ENCODE measurements at regions not wholly inside any gene's neighbourhood (a gene's known extent, or its start where the extent isn't known, plus 50 kb on each side); places are given as distances from the start of the nearest gene placed in this dataset.
A peak's percentile ranks its signal among the peaks of the same experiment; 100 is the strongest.

DNA sequence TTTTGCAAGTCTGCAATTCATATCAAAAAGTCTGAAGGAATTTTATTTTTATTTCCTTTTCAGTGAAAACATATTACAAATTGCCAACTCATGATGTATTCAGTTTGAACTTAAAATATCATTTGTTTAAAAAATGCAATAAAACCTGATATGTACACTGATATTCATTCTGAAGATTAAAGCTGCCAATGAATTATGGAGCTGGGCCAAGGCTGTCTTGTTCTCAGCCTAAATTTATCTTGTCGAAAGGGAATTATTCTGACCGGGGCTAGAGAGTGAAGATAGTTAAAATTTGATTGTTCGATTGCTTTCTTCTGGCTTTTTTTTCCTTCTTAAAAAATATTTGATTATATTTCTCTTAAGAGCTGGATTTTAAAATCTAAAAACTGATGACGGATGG, 54.0 kb upstream of the RBFOX1 start:
- H3K27me3 ChIP-seq (ENCODE audit: control insufficient read depth in 3 of 3, insufficient read depth in 3 of 3, low read length in 3 of 3) = no peaks in the 10 kb centered on the region
- no peak overlapping the region for H3K27ac ChIP-seq (ENCODE audit: low read depth, low read length)
- H3K9me3 ChIP-seq (ENCODE audit: control insufficient read depth in 3 of 3, low read length in 3 of 3) = peaks cover 0 to 4% (median 0%) of the 10 kb centered on the region in 3 donors
- no peaks in the 10 kb centered on the region for H3K4me1 ChIP-seq (ENCODE audit: control insufficient read depth in 3 of 3, insufficient read depth in 3 of 3, low read length in 3 of 3)
- no peak overlapping the region for H3K9ac ChIP-seq (ENCODE audit: low read depth in 1 of 3, low read length in 3 of 3)
- no peak overlapping the region for H3K4me3 ChIP-seq (ENCODE audit: low read length in 3 of 3)
- H3K36me3 ChIP-seq (ENCODE audit: control insufficient read depth in 3 of 3, insufficient read depth in 3 of 3, low read length in 3 of 3) = no peaks in the 10 kb centered on the region

GRCh38 chr16:7272567-7273158, 60.0 kb upstream of the RBFOX1 start:
- H3K4me1 ChIP-seq (ENCODE audit: control insufficient read depth in 3 of 3, insufficient read depth in 3 of 3, low read length in 3 of 3) = peaks cover 0 to 11% (median 6%) of the 10 kb centered on the region in 3 donors
- no peak overlapping the region for H3K27ac ChIP-seq (ENCODE audit: low read depth, low read length)
- H3K4me3 ChIP-seq (ENCODE audit: low read length in 3 of 3) = no peak overlapping the region
- H3K9me3 ChIP-seq (ENCODE audit: control insufficient read depth in 3 of 3, low read length in 3 of 3) = peaks cover 0 to 4% (median 0%) of the 10 kb centered on the region in 3 donors
- no peaks in the 10 kb centered on the region for H3K27me3 ChIP-seq (ENCODE audit: control insufficient read depth in 3 of 3, insufficient read depth in 3 of 3, low read length in 3 of 3)
- H3K9ac ChIP-seq (ENCODE audit: low read depth in 1 of 3, low read length in 3 of 3) = no peak overlapping the region
- H3K36me3 ChIP-seq (ENCODE audit: control insufficient read depth in 3 of 3, insufficient read depth in 3 of 3, low read length in 3 of 3) = no peaks in the 10 kb centered on the region

GRCh38 chr16:7271486-7271885, 61.2 kb upstream of the RBFOX1 start:
- Histone ChIP-seq H3K36me3 (ENCODE audit: control insufficient read depth in 3 of 3, insufficient read depth in 3 of 3, low read length in 3 of 3) (no peaks in the 10 kb centered on the region), H3K27me3 (ENCODE audit: control insufficient read depth in 3 of 3, insufficient read depth in 3 of 3, low read length in 3 of 3) (no peaks in the 10 kb centered on the region), H3K4me3 (ENCODE audit: low read length in 3 of 3) (no peak overlapping the region), H3K27ac (ENCODE audit: low read depth, low read length) (no peak overlapping the region), H3K9me3 (ENCODE audit: control insufficient read depth in 3 of 3, low read length in 3 of 3) (peaks cover 0 to 4% (median 0%) of the 10 kb centered on the region in 3 donors), H3K9ac (ENCODE audit: low read depth in 1 of 3, low read length in 3 of 3) (no peak overlapping the region), H3K4me1 (ENCODE audit: control insufficient read depth in 3 of 3, insufficient read depth in 3 of 3, low read length in 3 of 3) (peaks cover 0 to 11% (median 6%) of the 10 kb centered on the region in 3 donors)

GRCh38 chr16:7270823-7271222, 61.8 kb upstream of the RBFOX1 start:
- H3K9ac ChIP-seq (ENCODE audit: low read depth in 1 of 3, low read length in 3 of 3) = no peak overlapping the region
- no peaks in the 10 kb centered on the region for H3K9me3 ChIP-seq (ENCODE audit: control insufficient read depth in 3 of 3, low read length in 3 of 3)
- peaks cover 0 to 11% (median 6%) of the 10 kb centered on the region in 3 donors for H3K4me1 ChIP-seq (ENCODE audit: control insufficient read depth in 3 of 3, insufficient read depth in 3 of 3, low read length in 3 of 3)
- H3K4me3 ChIP-seq (ENCODE audit: low read length in 3 of 3) = no peak overlapping the region
- no peak overlapping the region for H3K27ac ChIP-seq (ENCODE audit: low read depth, low read length)
- no peaks in the 10 kb centered on the region for H3K36me3 ChIP-seq (ENCODE audit: control insufficient read depth in 3 of 3, insufficient read depth in 3 of 3, low read length in 3 of 3)
- H3K27me3 ChIP-seq (ENCODE audit: control insufficient read depth in 3 of 3, insufficient read depth in 3 of 3, low read length in 3 of 3) = no peaks in the 10 kb centered on the region

DNA sequence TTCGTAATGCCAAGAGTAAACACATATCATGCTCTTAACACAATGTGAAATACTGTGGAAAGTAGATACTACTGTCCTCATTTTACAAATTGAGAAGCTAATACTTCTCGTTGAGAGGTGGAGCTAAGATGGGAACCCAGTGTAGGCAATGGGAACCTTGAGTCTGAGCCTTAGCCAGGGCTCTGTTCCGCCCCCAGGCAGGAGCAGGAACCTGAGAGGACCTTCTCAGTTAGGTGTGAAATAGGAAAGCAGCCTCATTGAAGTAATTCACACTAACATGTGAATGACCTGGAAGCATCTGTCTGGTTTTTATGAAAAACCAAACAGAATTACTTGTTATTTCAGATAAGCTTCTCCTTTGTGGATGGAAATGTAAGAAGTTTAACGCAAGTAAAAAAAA, 62.6 kb upstream of the RBFOX1 start:
- no peaks in the 10 kb centered on the region for H3K27me3 ChIP-seq (ENCODE audit: control insufficient read depth in 3 of 3, insufficient read depth in 3 of 3, low read length in 3 of 3)
- no peak overlapping the region for H3K27ac ChIP-seq (ENCODE audit: low read depth, low read length)

GRCh38 chr16:7268182-7268581, 64.5 kb upstream of the RBFOX1 start:
- Histone ChIP-seq H3K27ac (ENCODE audit: low read depth, low read length) (no peak overlapping the region), H3K4me1 (ENCODE audit: control insufficient read depth in 3 of 3, insufficient read depth in 3 of 3, low read length in 3 of 3) (peaks cover 0 to 11% (median 6%) of the 10 kb centered on the region in 3 donors), H3K36me3 (ENCODE audit: control insufficient read depth in 3 of 3, insufficient read depth in 3 of 3, low read length in 3 of 3) (no peaks in the 10 kb centered on the region), H3K27me3 (ENCODE audit: control insufficient read depth in 3 of 3, insufficient read depth in 3 of 3, low read length in 3 of 3) (no peaks in the 10 kb centered on the region), H3K9ac (ENCODE audit: low read depth in 1 of 3, low read length in 3 of 3) (no peak overlapping the region), H3K9me3 (ENCODE audit: control insufficient read depth in 3 of 3, low read length in 3 of 3) (no peaks in the 10 kb centered on the region), H3K4me3 (ENCODE audit: low read length in 3 of 3) (peak overlapping the region in 1 of 3 donors; percentile 51)

More for the DNA sequence above, 62.6 kb upstream of the RBFOX1 start:
- Histone ChIP-seq H3K4me3 (ENCODE audit: low read length in 3 of 3) (no peak overlapping the region), H3K9ac (ENCODE audit: low read depth in 1 of 3, low read length in 3 of 3) (no peak overlapping the region), H3K4me1 (ENCODE audit: control insufficient read depth in 3 of 3, insufficient read depth in 3 of 3, low read length in 3 of 3) (peaks cover 0 to 11% (median 6%) of the 10 kb centered on the region in 3 donors), H3K36me3 (ENCODE audit: control insufficient read depth in 3 of 3, insufficient read depth in 3 of 3, low read length in 3 of 3) (no peaks in the 10 kb centered on the region), H3K9me3 (ENCODE audit: control insufficient read depth in 3 of 3, low read length in 3 of 3) (no peaks in the 10 kb centered on the region)

DNA sequence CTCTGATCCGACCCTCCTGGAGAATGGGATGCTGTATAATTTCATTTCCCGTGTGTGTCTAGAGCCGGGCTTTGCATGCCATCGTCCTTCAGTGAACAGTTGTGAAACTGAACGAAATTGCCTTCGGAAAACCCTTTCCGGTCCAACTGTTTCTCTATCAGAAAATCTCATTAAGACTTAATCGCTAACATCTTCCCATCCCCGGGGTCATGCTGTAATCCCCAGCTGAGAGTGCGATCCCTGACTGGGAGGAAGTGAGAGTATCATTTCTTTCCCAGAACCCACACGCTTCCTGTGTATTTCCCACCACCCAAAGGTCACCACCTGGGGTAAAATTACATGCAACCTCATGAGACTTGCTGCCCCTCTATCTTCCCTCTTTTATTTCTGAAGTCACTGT, 75.6 kb upstream of the RBFOX1 start:
- no peak overlapping the region for H3K27ac ChIP-seq (ENCODE audit: low read depth, low read length)
- no peak overlapping the region for H3K9ac ChIP-seq (ENCODE audit: low read depth in 1 of 3, low read length in 3 of 3)
- H3K9me3 ChIP-seq (ENCODE audit: control insufficient read depth in 3 of 3, low read length in 3 of 3) = no peaks in the 10 kb centered on the region
- H3K27me3 ChIP-seq (ENCODE audit: control insufficient read depth in 3 of 3, insufficient read depth in 3 of 3, low read length in 3 of 3) = no peaks in the 10 kb centered on the region
- no peaks in the 10 kb centered on the region for H3K4me1 ChIP-seq (ENCODE audit: control insufficient read depth in 3 of 3, insufficient read depth in 3 of 3, low read length in 3 of 3)
- no peak overlapping the region for H3K4me3 ChIP-seq (ENCODE audit: low read length in 3 of 3)
- H3K36me3 ChIP-seq (ENCODE audit: control insufficient read depth in 3 of 3, insufficient read depth in 3 of 3, low read length in 3 of 3) = no peaks in the 10 kb centered on the region

DNA sequence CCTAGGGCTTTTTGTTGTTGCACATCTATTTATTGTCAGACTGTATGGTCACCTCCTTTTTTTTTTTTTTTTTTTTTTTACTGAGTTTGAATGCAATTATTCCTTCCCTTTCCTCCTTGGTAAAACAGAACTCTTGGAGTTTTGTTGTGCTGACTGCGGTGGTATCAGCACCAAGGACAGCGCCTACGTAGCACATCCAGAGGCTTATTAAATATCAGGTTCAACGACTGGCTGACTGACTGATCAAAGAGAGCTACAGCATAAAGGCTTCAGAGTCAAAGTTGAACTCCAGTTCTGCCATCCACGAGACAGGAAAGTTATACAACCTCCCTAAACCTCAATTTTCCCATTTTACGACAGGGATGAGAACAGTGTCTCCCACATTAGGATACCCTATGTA, 86.1 kb upstream of the RBFOX1 start:
- H3K9me3 ChIP-seq (ENCODE audit: control insufficient read depth in 3 of 3, low read length in 3 of 3) = no peaks in the 10 kb centered on the region
- H3K27ac ChIP-seq (ENCODE audit: low read depth, low read length) = no peak overlapping the region
- no peaks in the 10 kb centered on the region for H3K4me1 ChIP-seq (ENCODE audit: control insufficient read depth in 3 of 3, insufficient read depth in 3 of 3, low read length in 3 of 3)
- no peak overlapping the region for H3K9ac ChIP-seq (ENCODE audit: low read depth in 1 of 3, low read length in 3 of 3)
- H3K36me3 ChIP-seq (ENCODE audit: control insufficient read depth in 3 of 3, insufficient read depth in 3 of 3, low read length in 3 of 3) = no peaks in the 10 kb centered on the region
- H3K4me3 ChIP-seq (ENCODE audit: low read length in 3 of 3) = no peak overlapping the region
- H3K27me3 ChIP-seq (ENCODE audit: control insufficient read depth in 3 of 3, insufficient read depth in 3 of 3, low read length in 3 of 3) = peaks cover 0 to 4% (median 0%) of the 10 kb centered on the region in 3 donors

DNA sequence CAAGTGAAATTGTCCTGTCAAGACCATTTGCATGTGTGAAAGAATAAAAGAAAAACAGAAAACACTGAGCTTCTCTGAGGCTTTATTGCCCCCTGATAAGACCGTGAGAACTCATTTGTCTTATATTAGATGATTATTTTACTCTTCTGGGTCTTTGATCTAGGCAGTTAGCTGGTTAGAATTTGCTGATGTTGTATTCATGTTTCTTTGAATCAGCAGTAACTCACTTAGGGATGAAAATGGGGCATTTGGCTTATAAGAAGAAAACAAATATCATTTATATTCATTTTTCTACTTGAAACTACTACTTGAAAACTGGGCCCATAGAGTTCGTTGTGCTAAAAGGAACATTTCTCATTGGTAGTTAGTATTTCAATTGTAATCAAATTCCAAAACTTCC, 93.1 kb upstream of the RBFOX1 start:
- no peak overlapping the region for H3K9ac ChIP-seq (ENCODE audit: low read depth in 1 of 3, low read length in 3 of 3)
- H3K27ac ChIP-seq (ENCODE audit: low read depth, low read length) = no peak overlapping the region
- no peaks in the 10 kb centered on the region for H3K36me3 ChIP-seq (ENCODE audit: control insufficient read depth in 3 of 3, insufficient read depth in 3 of 3, low read length in 3 of 3)
- H3K4me3 ChIP-seq (ENCODE audit: low read length in 3 of 3) = no peak overlapping the region
- no peaks in the 10 kb centered on the region for H3K4me1 ChIP-seq (ENCODE audit: control insufficient read depth in 3 of 3, insufficient read depth in 3 of 3, low read length in 3 of 3)
- H3K9me3 ChIP-seq (ENCODE audit: control insufficient read depth in 3 of 3, low read length in 3 of 3) = no peaks in the 10 kb centered on the region
- no peaks in the 10 kb centered on the region for H3K27me3 ChIP-seq (ENCODE audit: control insufficient read depth in 3 of 3, insufficient read depth in 3 of 3, low read length in 3 of 3)

DNA sequence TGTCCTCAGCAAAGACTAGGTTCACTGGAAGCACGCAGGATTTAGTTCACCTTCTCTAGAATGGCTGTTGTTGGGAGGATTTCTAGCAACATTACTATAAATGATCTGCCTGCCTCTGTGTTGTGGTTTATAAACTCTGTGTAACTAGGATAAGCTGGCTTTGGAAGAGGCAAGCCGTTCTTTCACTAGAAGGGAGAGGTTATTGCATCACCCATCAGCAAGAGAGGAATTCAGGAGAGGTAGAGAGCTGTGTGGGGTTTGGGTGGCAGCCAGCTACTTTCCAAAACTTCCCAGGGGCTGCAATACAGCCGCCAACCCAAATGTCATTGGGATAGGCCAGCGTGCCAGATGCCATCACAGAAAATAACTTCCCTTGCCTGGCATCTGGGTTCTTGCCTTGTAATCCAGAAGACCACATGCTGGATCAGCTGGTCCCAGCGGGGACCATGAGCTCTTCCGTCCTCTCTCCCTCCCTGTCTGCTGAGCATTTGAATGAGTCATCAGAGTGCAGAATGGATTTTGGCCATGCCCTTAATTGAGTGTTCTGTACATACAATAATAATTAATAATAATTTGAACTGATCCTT, 95.7 kb upstream of the RBFOX1 start:
- H3K27ac ChIP-seq (ENCODE audit: low read depth, low read length) = no peak overlapping the region
- H3K27me3 ChIP-seq (ENCODE audit: control insufficient read depth in 3 of 3, insufficient read depth in 3 of 3, low read length in 3 of 3) = no peaks in the 10 kb centered on the region
- H3K9ac ChIP-seq (ENCODE audit: low read depth in 1 of 3, low read length in 3 of 3) = no peak overlapping the region
- H3K4me3 ChIP-seq (ENCODE audit: low read length in 3 of 3) = no peak overlapping the region
- no peaks in the 10 kb centered on the region for H3K4me1 ChIP-seq (ENCODE audit: control insufficient read depth in 3 of 3, insufficient read depth in 3 of 3, low read length in 3 of 3)
- H3K9me3 ChIP-seq (ENCODE audit: control insufficient read depth in 3 of 3, low read length in 3 of 3) = no peaks in the 10 kb centered on the region
- no peaks in the 10 kb centered on the region for H3K36me3 ChIP-seq (ENCODE audit: control insufficient read depth in 3 of 3, insufficient read depth in 3 of 3, low read length in 3 of 3)
